Keratinocyte (primary cell): ENCODE measurements at regions not wholly inside any gene's neighbourhood (a gene's known extent, or its start where the extent isn't known, plus 50 kb on each side); places are given as distances from the start of the nearest gene placed in this dataset.

Experiments used
- DNase-seq: peaks from one replicate; pipeline ENCODE4 v3.0.0-alpha.2; 2011; ENCODE audit warnings: low read depth, missing footprints, low spot score
- FAIRE-seq: peaks from 2 replicates; lab custom pipeline; 2011; peaks lifted over from hg19 to GRCh38; lab: Jason Lieb, UNC
- H2AFZ ChIP-seq: 2 replicates; pipeline ENCODE4 v1.6.0; 2012; ENCODE audit warnings: low read length, control low read depth, inconsistent platforms; ENCODE audit not compliant: control insufficient read depth
- H3K27ac ChIP-seq: 2 replicates; pipeline ENCODE4 v1.5.1; 2011; ENCODE audit warnings: low read length; ENCODE audit not compliant: control insufficient read depth, insufficient read depth
- H3K27me3 ChIP-seq: 3 replicates; pipeline ENCODE4 v1.6.0; 2011; ENCODE audit warnings: low read length; ENCODE audit not compliant: control insufficient read depth, insufficient read depth; ENCODE audit errors: extremely low read depth
- H3K36me3 ChIP-seq, 2 experiments: 2 replicates in 1 of 2; 3 replicates in 1 of 2; pipeline ENCODE4 v1.5.1; 2011; ENCODE audit warnings: low read length in 2 of 2, mild to moderate bottlenecking in 1 of 2; ENCODE audit not compliant: control insufficient read depth in 2 of 2, insufficient read depth in 2 of 2; ENCODE audit errors: extremely low read depth in 1 of 2
- H3K4me1 ChIP-seq: 3 replicates; pipeline ENCODE4 v1.5.1; 2011; ENCODE audit warnings: low read length; ENCODE audit not compliant: control insufficient read depth, insufficient read depth; ENCODE audit errors: extremely low read depth
- H3K4me2 ChIP-seq: 3 replicates; pipeline ENCODE4 v1.6.0; 2011; ENCODE audit warnings: low read depth, low read length; ENCODE audit not compliant: control insufficient read depth, insufficient read depth; ENCODE audit errors: extremely low read depth
- H3K4me3 ChIP-seq, 3 experiments: fragments of 200-600 bp in 1 of 3; sonication (generic) in 1 of 3; 2 replicates in 2 of 3; 3 replicates in 1 of 3; pipeline ENCODE4 v1.5.1; 2011 to 2016; ENCODE audit warnings: low read length in 3 of 3, mild to moderate bottlenecking in 3 of 3, control low read depth in 2 of 3, inconsistent platforms in 1 of 3, low read depth in 1 of 3, mixed read lengths in 1 of 3, mixed run types in 1 of 3, moderate library complexity in 1 of 3; ENCODE audit not compliant: control insufficient read depth in 2 of 3, insufficient read depth in 2 of 3; ENCODE audit errors: extremely low read depth in 1 of 3
- H3K79me2 ChIP-seq: 2 replicates; pipeline ENCODE4 v1.6.0; 2012; ENCODE audit warnings: low read length; ENCODE audit not compliant: control insufficient read depth, insufficient read depth
- H3K9ac ChIP-seq: 3 replicates; pipeline ENCODE4 v1.6.0; 2011; ENCODE audit warnings: low read length; ENCODE audit not compliant: control insufficient read depth, insufficient read depth; ENCODE audit errors: extremely low read depth
- H3K9me1 ChIP-seq: 3 replicates; pipeline ENCODE4 v1.6.0; 2011; ENCODE audit warnings: low read length; ENCODE audit not compliant: control insufficient read depth, insufficient read depth; ENCODE audit errors: extremely low read depth
- H3K9me3 ChIP-seq: 2 replicates; pipeline ENCODE4 v1.5.1; 2012; ENCODE audit warnings: low read depth, low read length; ENCODE audit not compliant: control insufficient read depth
- H4K20me1 ChIP-seq: 3 replicates; pipeline ENCODE4 v1.6.0; 2011; ENCODE audit warnings: low read length; ENCODE audit not compliant: control insufficient read depth, insufficient read depth; ENCODE audit errors: extremely low read depth
- EZH2 ChIP-seq: IDR thresholded peaks from one replicate; pipeline ENCODE4 v1.6.1; 2012; ENCODE audit warnings: inconsistent platforms, mild to moderate bottlenecking, low read length, moderate library complexity
- dilution Hi-C: fragments of 300-500 bp; cut with MboI; formaldehyde crosslinking; loops from one replicate; pipeline ENCODE4 v1.7.0; 2020; ENCODE audit warnings: low sequenced_read_pairs; ENCODE audit not compliant: extremely low pct_ligation_motif_present
- TF ChIP-seq, protein P1 (sequence below), 3 experiments: IDR thresholded peaks in 1 of 3; conservative IDR thresholded peaks in 1 of 3; optimal IDR thresholded peaks in 1 of 3; 2 replicates in 2 of 3; 3 replicates in 1 of 3; pipeline versions ENCODE3 to v1.5.1; 2011; ENCODE audit warnings: low read length in 3 of 3, mild to moderate bottlenecking in 3 of 3, moderate library complexity in 2 of 3, control low read depth in 1 of 3, inconsistent platforms in 1 of 3; ENCODE audit not compliant: insufficient read depth in 2 of 3; ENCODE audit errors: extremely low read depth in 1 of 3

DNA sequence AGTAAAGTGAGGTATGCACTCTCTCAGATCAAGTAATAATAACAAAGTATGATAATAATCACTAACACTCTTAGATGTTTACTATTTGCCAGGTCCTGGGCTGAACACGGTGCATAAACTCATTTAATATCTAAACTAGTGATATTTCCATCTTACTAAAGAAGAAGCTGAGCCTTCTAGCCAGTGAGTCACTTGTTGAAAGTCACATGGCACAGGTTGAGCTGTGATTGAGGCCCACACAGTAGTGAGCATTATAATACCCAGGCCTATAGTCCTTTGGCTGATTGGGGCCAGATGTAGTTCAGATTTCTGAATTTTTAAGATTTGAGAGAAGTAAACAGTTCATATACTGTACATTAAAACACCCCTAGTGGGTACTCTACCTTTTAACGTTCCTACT lies 93.2 kb upstream of the CCDC80 start:
- FAIRE-seq (no peak), DNase-seq (no peak)
- Histone ChIP-seq H3K4me2 (no peak overlapping the region), H3K4me1 (peaks cover 27% of the 10 kb centered on the region), H3K27me3 (no peaks in the 10 kb centered on the region), H3K9me1 (no peaks in the 10 kb centered on the region), H3K36me3 (no peaks in the 10 kb centered on the region), H3K9ac (no peak overlapping the region), H3K27ac (peak overlapping the region; percentile 10), H3K9me3 (no peaks in the 10 kb centered on the region), H3K4me3 (no peak overlapping the region), H3K79me2 (no peaks in the 10 kb centered on the region), H4K20me1 (no peaks in the 10 kb centered on the region), H2AFZ (peak overlapping the region; percentile 34)
- TF ChIP-seq, protein P1, sequence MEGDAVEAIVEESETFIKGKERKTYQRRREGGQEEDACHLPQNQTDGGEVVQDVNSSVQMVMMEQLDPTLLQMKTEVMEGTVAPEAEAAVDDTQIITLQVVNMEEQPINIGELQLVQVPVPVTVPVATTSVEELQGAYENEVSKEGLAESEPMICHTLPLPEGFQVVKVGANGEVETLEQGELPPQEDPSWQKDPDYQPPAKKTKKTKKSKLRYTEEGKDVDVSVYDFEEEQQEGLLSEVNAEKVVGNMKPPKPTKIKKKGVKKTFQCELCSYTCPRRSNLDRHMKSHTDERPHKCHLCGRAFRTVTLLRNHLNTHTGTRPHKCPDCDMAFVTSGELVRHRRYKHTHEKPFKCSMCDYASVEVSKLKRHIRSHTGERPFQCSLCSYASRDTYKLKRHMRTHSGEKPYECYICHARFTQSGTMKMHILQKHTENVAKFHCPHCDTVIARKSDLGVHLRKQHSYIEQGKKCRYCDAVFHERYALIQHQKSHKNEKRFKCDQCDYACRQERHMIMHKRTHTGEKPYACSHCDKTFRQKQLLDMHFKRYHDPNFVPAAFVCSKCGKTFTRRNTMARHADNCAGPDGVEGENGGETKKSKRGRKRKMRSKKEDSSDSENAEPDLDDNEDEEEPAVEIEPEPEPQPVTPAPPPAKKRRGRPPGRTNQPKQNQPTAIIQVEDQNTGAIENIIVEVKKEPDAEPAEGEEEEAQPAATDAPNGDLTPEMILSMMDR (optimal IDR thresholded peaks at IDR 0.05 in 1 of 3, IDR thresholded peaks at IDR 0.05 in 1 of 3, conservative IDR thresholded peaks at IDR 0.05 in 1 of 3; ENCODE audit: extremely low read depth in 1 of 3, insufficient read depth in 2 of 3, low read length in 3 of 3) = no peak
- TF ChIP-seq EZH2 = no peak
- dilution Hi-C loops = no loop called here

DNA sequence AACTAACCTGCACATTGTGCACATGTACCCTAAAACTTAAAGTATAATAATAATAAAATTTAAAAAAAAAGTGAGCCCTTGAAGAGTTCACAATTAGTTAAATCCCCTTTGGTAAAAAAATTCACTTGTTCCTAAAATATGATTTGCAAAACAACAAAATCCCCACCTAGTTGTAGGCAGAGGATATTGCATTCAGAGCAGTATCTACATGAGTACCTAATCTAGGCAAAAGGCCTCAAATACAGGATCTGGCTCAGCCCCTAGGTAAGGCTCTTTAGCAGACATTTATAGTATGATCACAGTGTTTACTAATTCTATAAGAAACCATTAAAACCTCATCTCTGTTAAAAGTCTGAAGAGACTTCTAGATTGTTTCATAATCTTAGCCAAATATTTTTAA lies 89.3 kb upstream of the CCDC80 start:
- no peak for FAIRE-seq
- H3K9me3 ChIP-seq = no peaks in the 10 kb centered on the region
- no peaks in the 10 kb centered on the region for H3K36me3 ChIP-seq
- no peak overlapping the region for H3K27ac ChIP-seq
- DNase-seq = no peak
- no peaks in the 10 kb centered on the region for H4K20me1 ChIP-seq
- no peak overlapping the region for H2AFZ ChIP-seq
- no peaks in the 10 kb centered on the region for H3K27me3 ChIP-seq
- H3K79me2 ChIP-seq = no peaks in the 10 kb centered on the region
- H3K4me2 ChIP-seq = no peak overlapping the region
- no peaks in the 10 kb centered on the region for H3K9me1 ChIP-seq
- TF ChIP-seq EZH2 = no peak
- TF ChIP-seq, protein P1 (optimal IDR thresholded peaks at IDR 0.05 in 1 of 3, IDR thresholded peaks at IDR 0.05 in 1 of 3, conservative IDR thresholded peaks at IDR 0.05 in 1 of 3; ENCODE audit: extremely low read depth in 1 of 3, insufficient read depth in 2 of 3, low read length in 3 of 3) = peak in 1 of 3 experiments; percentile 15
- dilution Hi-C loops = no loop called here
- H3K4me3 ChIP-seq = no peak overlapping the region
- H3K4me1 ChIP-seq = peaks cover 27% of the 10 kb centered on the region
- H3K9ac ChIP-seq = no peak overlapping the region
